Testis (tissue), 2 donors: ENCODE measurements at regions not wholly inside any gene's neighbourhood (a gene's known extent, or its start where the extent isn't known, plus 50 kb on each side); places are given as distances from the start of the nearest gene placed in this dataset.

ENCODE experiments used
- POLR2A ChIP-seq: fragments of 450-650 bp; IDR thresholded peaks from one replicate; pipeline ENCODE4 v1.6.1; 2017; ENCODE audit warnings: antibody characterized with exemption, mild to moderate bottlenecking, moderate library complexity
- TF ChIP-seq, protein P1 (sequence below), 3 experiments: fragments of 450-650 bp in 2 of 3; fragments of 200-600 bp in 1 of 3; sonication (generic) in 1 of 3; IDR thresholded peaks; one replicate each; pipeline ENCODE4 v1.5.1; 2016 to 2019; ENCODE audit warnings: antibody characterized with exemption in 3 of 3, mild to moderate bottlenecking in 2 of 3, moderate library complexity in 1 of 3

DNA sequence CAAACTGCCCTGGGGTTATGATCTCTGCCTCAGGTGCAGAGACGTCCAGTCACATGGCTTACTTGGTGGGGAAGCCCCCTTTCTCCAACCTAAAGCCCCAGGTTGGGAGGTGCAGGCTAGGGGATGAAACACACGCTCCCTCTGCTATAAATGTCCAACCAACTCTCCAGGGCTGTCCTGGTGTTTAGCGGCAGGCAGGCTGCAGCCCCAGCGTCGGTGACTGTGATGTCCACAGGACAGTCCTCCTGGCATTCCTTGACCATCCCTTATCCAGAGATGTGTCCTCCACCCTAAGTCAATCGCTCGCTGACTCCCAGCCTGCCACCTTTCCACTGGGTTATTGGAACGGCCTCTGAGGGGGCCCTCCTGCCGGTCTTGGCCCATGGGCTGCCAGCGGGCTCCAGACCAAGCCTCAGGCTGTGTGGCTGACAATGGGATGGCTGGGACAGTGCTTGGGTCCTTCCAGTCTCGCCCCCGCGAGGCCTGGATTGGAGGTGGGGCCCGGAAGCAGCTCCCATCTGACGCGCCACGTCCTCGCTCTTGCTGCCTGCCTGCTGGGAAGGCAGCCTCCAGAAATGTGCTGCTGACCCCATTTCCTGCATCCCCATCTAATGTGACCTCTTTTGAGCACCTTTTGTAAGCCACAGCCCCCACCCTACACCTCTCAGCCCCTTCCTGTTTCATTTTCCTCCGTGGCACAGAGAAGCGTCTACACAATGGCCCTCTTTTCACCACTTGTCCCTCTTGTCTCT is 60.8 kb upstream of the ADRA2C start:
- TF ChIP-seq, protein P1, sequence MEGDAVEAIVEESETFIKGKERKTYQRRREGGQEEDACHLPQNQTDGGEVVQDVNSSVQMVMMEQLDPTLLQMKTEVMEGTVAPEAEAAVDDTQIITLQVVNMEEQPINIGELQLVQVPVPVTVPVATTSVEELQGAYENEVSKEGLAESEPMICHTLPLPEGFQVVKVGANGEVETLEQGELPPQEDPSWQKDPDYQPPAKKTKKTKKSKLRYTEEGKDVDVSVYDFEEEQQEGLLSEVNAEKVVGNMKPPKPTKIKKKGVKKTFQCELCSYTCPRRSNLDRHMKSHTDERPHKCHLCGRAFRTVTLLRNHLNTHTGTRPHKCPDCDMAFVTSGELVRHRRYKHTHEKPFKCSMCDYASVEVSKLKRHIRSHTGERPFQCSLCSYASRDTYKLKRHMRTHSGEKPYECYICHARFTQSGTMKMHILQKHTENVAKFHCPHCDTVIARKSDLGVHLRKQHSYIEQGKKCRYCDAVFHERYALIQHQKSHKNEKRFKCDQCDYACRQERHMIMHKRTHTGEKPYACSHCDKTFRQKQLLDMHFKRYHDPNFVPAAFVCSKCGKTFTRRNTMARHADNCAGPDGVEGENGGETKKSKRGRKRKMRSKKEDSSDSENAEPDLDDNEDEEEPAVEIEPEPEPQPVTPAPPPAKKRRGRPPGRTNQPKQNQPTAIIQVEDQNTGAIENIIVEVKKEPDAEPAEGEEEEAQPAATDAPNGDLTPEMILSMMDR (IDR thresholded peaks at IDR 0.05): no peak
- TF ChIP-seq POLR2A: no peak
